ENCODE measurements at regions not wholly inside any gene's neighbourhood (a gene's known extent, or its start where the extent isn't known, plus 50 kb on each side); places are given as distances from the start of the nearest gene placed in this dataset.
"Not testable (repeated sequence)": the region's sequence is repeated elsewhere in the genome, so short reads cannot be mapped to it uniquely, and the experiment has no call there.

- DNase-seq (ENCODE audit: low spot score, unreplicated experiment): no peak
- Mint-ChIP-seq H3K9me3 (ENCODE audit: low read depth) (peaks cover 4% of the 10 kb centered on the region), H3K4me1 (ENCODE audit: low read depth) (peaks cover 16% of the 10 kb centered on the region), H3K4me3 (ENCODE audit: low read depth) (no peak overlapping the region), H3K27me3 (no peaks in the 10 kb centered on the region), H3K36me3 (ENCODE audit: insufficient read depth) (no peaks in the 10 kb centered on the region), H3K27ac (no peak overlapping the region)
- TF ChIP-seq CTCF (IDR thresholded peaks at IDR 0.05; ENCODE audit: unreplicated experiment): no peak
Measured at GRCh38 chr2:66253066-66253465, 181.9 kb upstream of the MEIS1 start.

GRCh38 chr2:66252109-66252508, 182.8 kb upstream of the MEIS1 start:
- no peak for DNase-seq (ENCODE audit: low spot score, unreplicated experiment)
- Mint-ChIP-seq H3K36me3 (ENCODE audit: insufficient read depth) (no peaks in the 10 kb centered on the region), H3K4me3 (ENCODE audit: low read depth) (no peak overlapping the region), H3K9me3 (ENCODE audit: low read depth) (peaks cover 4% of the 10 kb centered on the region), H3K27me3 (no peaks in the 10 kb centered on the region), H3K27ac (no peak overlapping the region), H3K4me1 (ENCODE audit: low read depth) (peaks cover 16% of the 10 kb centered on the region)
- TF ChIP-seq CTCF (IDR thresholded peaks at IDR 0.05; ENCODE audit: unreplicated experiment): no peak

- no peak overlapping the region for H3K4me3 Mint-ChIP-seq (ENCODE audit: low read depth)
- peaks cover 5% of the 10 kb centered on the region for H3K27me3 Mint-ChIP-seq
- no peaks in the 10 kb centered on the region for H3K36me3 Mint-ChIP-seq (ENCODE audit: insufficient read depth)
- no peak overlapping the region for H3K27ac Mint-ChIP-seq
- peaks cover 7% of the 10 kb centered on the region for H3K9me3 Mint-ChIP-seq (ENCODE audit: low read depth)
- H3K4me1 Mint-ChIP-seq (ENCODE audit: low read depth): peaks cover 16% of the 10 kb centered on the region
- no peak for DNase-seq (ENCODE audit: low spot score, unreplicated experiment)
- no peak for TF ChIP-seq CTCF (IDR thresholded peaks at IDR 0.05; ENCODE audit: unreplicated experiment)
Measured at GRCh38 chr2:66251573-66251972, 183.4 kb upstream of the MEIS1 start.

GRCh38 chr2:66249089-66249488, 185.8 kb upstream of the MEIS1 start:
- not testable (repeated sequence) for H3K9me3 Mint-ChIP-seq (ENCODE audit: low read depth); H3K36me3 Mint-ChIP-seq (ENCODE audit: insufficient read depth); DNase-seq (ENCODE audit: low spot score, unreplicated experiment); H3K4me3 Mint-ChIP-seq (ENCODE audit: low read depth); H3K27ac Mint-ChIP-seq
- H3K4me1 Mint-ChIP-seq (ENCODE audit: low read depth): peaks cover 29% of the 10 kb centered on the region
- peaks cover 28% of the 10 kb centered on the region for H3K27me3 Mint-ChIP-seq

- H3K4me3 Mint-ChIP-seq (ENCODE audit: low read depth); H3K9me3 Mint-ChIP-seq (ENCODE audit: low read depth); H3K27ac Mint-ChIP-seq; DNase-seq (ENCODE audit: low spot score, unreplicated experiment); H3K36me3 Mint-ChIP-seq (ENCODE audit: insufficient read depth): not testable (repeated sequence)
- peaks cover 43% of the 10 kb centered on the region for H3K4me1 Mint-ChIP-seq (ENCODE audit: low read depth)
- H3K27me3 Mint-ChIP-seq: peaks cover 31% of the 10 kb centered on the region
Measured at GRCh38 chr2:66243809-66244208, 191.1 kb upstream of the MEIS1 start.

GRCh38 chr2:66242888-66243287, 192.0 kb upstream of the MEIS1 start:
- not testable (repeated sequence) for DNase-seq (ENCODE audit: low spot score, unreplicated experiment); H3K36me3 Mint-ChIP-seq (ENCODE audit: insufficient read depth); H3K27ac Mint-ChIP-seq; H3K9me3 Mint-ChIP-seq (ENCODE audit: low read depth); H3K4me3 Mint-ChIP-seq (ENCODE audit: low read depth)
- Mint-ChIP-seq H3K27me3 (peaks cover 31% of the 10 kb centered on the region), H3K4me1 (ENCODE audit: low read depth) (peaks cover 39% of the 10 kb centered on the region)

- no peak overlapping the region for H3K27ac Mint-ChIP-seq
- no peak for TF ChIP-seq CTCF (IDR thresholded peaks at IDR 0.05; ENCODE audit: unreplicated experiment)
- H3K36me3 Mint-ChIP-seq (ENCODE audit: insufficient read depth): no peaks in the 10 kb centered on the region
Measured at GRCh38 chr2:66242099-66242789, 192.7 kb upstream of the MEIS1 start.

More at GRCh38 chr2:66242099-66242789, 192.7 kb upstream of the MEIS1 start:
- DNase-seq (ENCODE audit: low spot score, unreplicated experiment): no peak
- no peak overlapping the region for H3K4me3 Mint-ChIP-seq (ENCODE audit: low read depth)
- H3K27me3 Mint-ChIP-seq: peaks cover 31% of the 10 kb centered on the region
- peaks cover 3% of the 10 kb centered on the region for H3K9me3 Mint-ChIP-seq (ENCODE audit: low read depth)
- H3K4me1 Mint-ChIP-seq (ENCODE audit: low read depth): peaks cover 39% of the 10 kb centered on the region
